ENCODE measurements at regions not wholly inside any gene's neighbourhood (a gene's known extent, or its start where the extent isn't known, plus 50 kb on each side); places are given as distances from the start of the nearest gene placed in this dataset.

GRCh38 chr7:79787096-79787495 is 333.6 kb upstream of the MAGI2 start:
- TF ChIP-seq, protein P1, sequence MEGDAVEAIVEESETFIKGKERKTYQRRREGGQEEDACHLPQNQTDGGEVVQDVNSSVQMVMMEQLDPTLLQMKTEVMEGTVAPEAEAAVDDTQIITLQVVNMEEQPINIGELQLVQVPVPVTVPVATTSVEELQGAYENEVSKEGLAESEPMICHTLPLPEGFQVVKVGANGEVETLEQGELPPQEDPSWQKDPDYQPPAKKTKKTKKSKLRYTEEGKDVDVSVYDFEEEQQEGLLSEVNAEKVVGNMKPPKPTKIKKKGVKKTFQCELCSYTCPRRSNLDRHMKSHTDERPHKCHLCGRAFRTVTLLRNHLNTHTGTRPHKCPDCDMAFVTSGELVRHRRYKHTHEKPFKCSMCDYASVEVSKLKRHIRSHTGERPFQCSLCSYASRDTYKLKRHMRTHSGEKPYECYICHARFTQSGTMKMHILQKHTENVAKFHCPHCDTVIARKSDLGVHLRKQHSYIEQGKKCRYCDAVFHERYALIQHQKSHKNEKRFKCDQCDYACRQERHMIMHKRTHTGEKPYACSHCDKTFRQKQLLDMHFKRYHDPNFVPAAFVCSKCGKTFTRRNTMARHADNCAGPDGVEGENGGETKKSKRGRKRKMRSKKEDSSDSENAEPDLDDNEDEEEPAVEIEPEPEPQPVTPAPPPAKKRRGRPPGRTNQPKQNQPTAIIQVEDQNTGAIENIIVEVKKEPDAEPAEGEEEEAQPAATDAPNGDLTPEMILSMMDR (conservative IDR thresholded peaks at IDR 0.05), result no peak
- no peak for TF ChIP-seq EZH2 (IDR thresholded peaks at IDR 0.05; ENCODE audit: low read depth)
